ENCODE measurements at regions not wholly inside any gene's neighbourhood (a gene's known extent, or its start where the extent isn't known, plus 50 kb on each side); places are given as distances from the start of the nearest gene placed in this dataset.

GRCh38 chr12:28601570-28602058 is 411.4 kb downstream of the CCDC91 start:
- no peak for DNase-seq

GRCh38 chr12:28602786-28603185 is 412.5 kb downstream of the CCDC91 start:
- no peak for DNase-seq

- DNase-seq: no peak
Measured at GRCh38 chr12:28603239-28603638, 413.0 kb downstream of the CCDC91 start.

- DNase-seq: no peak
Measured at GRCh38 chr12:28603801-28604200, 413.5 kb downstream of the CCDC91 start.

GRCh38 chr12:28604240-28604639 is 414.0 kb downstream of the CCDC91 start:
- no peak for DNase-seq

GRCh38 chr12:28606967-28607557 is 416.8 kb downstream of the CCDC91 start:
- DNase-seq: no peak

- no peak for DNase-seq
Measured at GRCh38 chr12:28610401-28611114, 420.3 kb downstream of the CCDC91 start.

- DNase-seq: no peak
Measured at GRCh38 chr12:28611115-28611435, 420.8 kb downstream of the CCDC91 start.

- DNase-seq: no peak
Measured at GRCh38 chr12:28611449-28611848, 421.2 kb downstream of the CCDC91 start.

- DNase-seq: no peak
Measured at GRCh38 chr12:28618171-28618570, 427.9 kb downstream of the CCDC91 start.

GRCh38 chr12:28618772-28619171 is 428.5 kb downstream of the CCDC91 start:
- DNase-seq: no peak

- DNase-seq: no peak
Measured at GRCh38 chr12:28620281-28620680, 430.0 kb downstream of the CCDC91 start.

GRCh38 chr12:28622406-28622805 is 432.1 kb downstream of the CCDC91 start:
- no peak for DNase-seq

- DNase-seq: no peak
Measured at GRCh38 chr12:28626504-28626903, 436.2 kb downstream of the CCDC91 start.

- DNase-seq: no peak
Measured at GRCh38 chr12:28629691-28630090, 439.4 kb downstream of the CCDC91 start.

- DNase-seq: no peak
Measured at GRCh38 chr12:28631831-28632230, 441.6 kb downstream of the CCDC91 start.

- no peak for DNase-seq
Measured at GRCh38 chr12:28640519-28640918, 450.3 kb downstream of the CCDC91 start.

GRCh38 chr12:28645436-28645835 is 455.2 kb downstream of the CCDC91 start:
- DNase-seq: no peak

GRCh38 chr12:28645891-28646290 is 455.6 kb downstream of the CCDC91 start:
- no peak for DNase-seq

- no peak for DNase-seq
Measured at GRCh38 chr12:28650906-28651305, 460.6 kb downstream of the CCDC91 start.

- no peak for DNase-seq
Measured at GRCh38 chr12:28652239-28652638, 462.0 kb downstream of the CCDC91 start.

GRCh38 chr12:28681980-28682379 is 467.1 kb upstream of the FAR2 start:
- no peak for DNase-seq

GRCh38 chr12:28683366-28683765 is 465.7 kb upstream of the FAR2 start:
- no peak for DNase-seq

- DNase-seq: no peak
Measured at GRCh38 chr12:28689398-28690175, 459.5 kb upstream of the FAR2 start.
